ENCODE measurements at regions not wholly inside any gene's neighbourhood (a gene's known extent, or its start where the extent isn't known, plus 50 kb on each side); places are given as distances from the start of the nearest gene placed in this dataset.

DNA sequence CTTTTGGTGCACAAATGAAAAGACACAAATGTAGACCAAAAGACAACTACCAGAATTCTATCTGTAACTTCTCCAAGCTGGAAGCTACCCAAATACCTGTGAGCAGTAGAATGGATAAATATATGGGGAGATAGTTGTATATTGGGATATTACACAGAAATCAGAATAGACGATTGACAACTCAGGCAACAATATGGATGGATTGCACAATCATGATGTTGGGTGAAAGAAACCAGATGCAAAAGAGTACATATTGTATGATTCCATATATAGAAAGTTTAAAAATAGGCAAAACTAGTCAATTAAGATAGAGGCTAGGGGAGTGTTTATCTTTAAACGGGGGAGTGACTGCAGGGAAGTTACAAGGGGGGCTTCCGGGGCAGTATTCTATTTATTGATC is 77.5 kb upstream of the NKD1 start:
- no peak overlapping the region for H3K27ac ChIP-seq

DNA sequence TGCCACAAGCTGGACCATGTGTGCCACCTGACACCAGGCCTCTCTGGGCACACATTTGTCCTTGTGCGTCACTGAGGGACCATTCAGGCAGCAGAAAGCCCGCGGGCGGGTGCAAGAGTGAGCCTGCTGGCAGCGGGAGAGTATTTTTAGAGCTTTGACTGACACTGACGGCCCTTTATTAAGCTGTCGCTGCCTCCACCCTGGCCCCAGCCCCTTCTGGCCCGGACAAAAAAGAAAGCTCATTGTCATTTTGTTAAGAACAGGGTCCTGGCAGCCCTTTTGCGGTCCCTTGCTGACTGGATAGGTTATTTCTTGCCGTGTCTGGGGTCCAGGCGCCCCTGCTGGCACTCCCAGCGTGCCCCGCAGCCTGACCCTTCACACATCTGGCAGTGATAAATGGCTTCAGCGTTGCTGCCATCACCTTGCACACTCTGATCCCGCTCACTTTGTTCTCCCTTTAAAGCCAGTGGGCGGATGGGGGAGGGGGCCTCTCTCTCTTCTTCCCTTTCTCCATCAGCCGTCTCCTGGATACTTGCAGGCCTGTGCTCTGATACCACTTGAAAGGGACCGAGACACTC is 78.4 kb upstream of the NKD1 start:
- Histone ChIP-seq H3K4me3 (no peak overlapping the region), H3K27ac (no peak overlapping the region)

More for the DNA sequence above, 77.5 kb upstream of the NKD1 start:
- no peak overlapping the region for H3K4me3 ChIP-seq

DNA sequence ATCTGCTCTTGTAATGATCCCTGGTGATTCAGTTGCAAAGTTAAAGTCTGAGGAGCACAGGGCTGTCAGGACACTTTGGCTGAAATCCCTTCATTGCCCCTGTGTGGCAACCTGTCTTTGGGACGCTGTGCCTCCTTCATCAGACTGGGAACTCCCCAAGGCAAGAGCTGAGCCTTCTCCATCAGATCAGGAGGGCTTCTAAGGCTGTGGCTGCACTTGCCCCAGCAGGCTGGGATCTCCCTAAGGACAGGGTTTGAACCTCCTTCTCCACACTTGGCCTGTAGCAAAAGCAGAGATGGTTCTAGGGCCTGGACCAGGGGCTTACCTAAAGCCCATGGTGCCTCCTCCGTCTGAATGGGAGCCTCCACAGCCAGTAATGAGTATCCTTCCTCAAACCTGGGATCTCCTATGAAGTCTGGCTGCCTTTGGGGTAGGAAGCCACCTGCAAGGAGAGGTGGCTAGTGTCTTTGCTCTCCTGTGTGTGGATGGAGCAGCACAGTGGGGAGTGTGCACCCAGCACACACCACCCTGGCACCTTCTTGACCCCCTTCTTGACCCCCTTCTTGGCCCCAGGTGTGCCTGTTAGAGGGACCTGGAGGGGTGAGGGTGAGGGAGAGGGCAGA is 79.0 kb upstream of the NKD1 start:
- Histone ChIP-seq H3K4me3 (no peak overlapping the region), H3K27ac (no peak overlapping the region)

DNA sequence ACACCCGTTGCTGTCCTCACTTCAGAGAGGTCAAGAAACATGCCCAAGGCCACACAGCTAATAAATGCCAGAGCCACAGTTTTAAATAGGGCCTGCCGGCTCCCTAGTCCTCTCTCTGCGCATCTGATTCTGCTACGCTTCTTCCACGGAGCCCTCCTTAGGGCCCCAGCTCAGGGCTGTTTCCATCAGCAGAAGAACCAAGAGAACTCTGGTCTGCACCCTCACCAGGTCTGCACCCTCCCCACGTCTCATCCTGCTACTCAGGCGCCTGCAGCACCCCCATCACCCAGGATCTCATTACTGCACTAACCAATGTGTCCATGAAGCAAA is 79.5 kb upstream of the NKD1 start:
- peak overlapping the region in 1 of 21 experiments; percentile 51 for H3K27ac ChIP-seq
- no peak overlapping the region for H3K4me3 ChIP-seq

DNA sequence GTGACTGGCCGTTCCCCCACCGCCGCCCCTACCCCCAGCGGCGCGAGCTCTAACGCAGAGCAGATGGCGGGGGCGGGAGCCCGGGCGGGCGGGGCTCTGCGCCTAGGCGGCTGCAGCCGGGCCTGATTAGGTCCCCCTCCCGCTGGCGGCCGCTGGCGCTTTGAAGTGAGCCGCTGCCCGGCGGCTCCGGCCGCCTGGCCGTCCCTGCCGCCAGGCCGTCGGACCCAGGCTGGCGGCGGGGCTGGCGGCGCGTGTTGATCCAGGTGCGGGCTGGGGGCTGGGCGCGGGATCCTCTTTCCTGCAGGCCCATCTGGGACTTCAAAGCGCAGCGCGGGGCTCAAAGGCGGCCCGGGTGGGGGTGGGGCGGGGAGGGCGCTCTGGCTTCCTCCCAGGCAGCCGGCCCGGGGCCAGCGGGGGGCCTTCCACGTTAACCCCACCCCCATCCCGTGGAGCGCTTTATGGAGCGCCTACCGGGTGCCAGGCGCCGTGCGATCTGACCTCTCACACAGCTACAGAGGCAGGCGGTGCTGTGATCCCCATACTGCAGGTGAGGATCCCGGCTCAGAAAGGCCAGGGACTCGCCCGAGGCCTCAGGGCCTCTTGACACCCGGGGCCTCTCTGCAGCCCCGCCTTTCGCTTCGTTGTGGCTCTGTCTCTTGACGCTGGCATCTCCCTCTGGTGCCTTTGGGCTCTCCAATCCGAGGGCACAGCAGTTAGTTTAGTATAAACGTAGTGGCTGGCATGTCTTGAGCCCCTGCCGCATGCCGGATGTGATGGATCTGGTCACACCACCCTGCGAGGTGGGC is 80.0 kb upstream of the NKD1 start:
- H3K27ac ChIP-seq = peak overlapping the region in 2 of 21 experiments; percentile 19 to 51

DNA sequence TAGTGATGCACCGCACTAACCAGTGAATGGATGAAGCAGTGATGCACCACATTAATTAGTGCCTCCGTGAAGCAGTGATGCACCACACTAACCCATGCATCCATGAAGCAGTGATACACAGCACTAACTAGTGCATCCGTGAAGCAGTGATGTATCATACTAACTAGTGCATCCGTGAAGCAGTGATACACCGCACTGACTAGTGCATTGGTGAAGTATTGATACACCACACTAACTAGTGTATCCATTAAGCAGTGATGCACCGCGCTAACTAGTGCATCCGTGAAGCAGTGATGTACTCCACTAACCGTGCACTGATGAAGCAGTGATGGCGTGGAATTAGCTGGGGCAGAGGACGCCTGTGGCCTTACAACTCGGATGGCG is 80.6 kb upstream of the NKD1 start:
- Histone ChIP-seq H3K27ac (no peak overlapping the region), H3K4me3 (peak overlapping the region in 2 of 7 experiments; percentile 27 to 40)

More for the DNA sequence above, 80.0 kb upstream of the NKD1 start:
- peak overlapping the region in 6 of 7 experiments; percentile 2 to 40 (median 20) for H3K4me3 ChIP-seq

DNA sequence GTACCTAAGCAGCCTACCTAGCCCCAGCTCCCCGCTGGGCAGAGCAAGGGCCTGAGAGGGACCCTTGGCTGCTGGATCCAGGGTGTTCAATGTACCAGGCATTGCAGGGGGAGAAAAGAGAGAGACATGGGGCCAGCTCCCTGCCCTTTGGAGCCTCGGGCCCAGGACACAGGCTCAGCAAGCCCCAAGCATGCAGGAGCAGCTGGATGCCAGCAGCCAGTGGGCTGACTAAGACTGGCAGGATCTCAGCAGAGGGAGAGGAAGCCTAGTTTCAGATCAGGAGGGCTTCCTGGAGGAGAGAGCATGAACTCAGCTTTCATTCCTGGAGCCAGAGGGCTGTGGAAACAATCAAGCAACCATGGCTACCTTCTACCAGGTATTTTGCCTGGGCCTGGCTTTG is 82.0 kb upstream of the NKD1 start:
- Histone ChIP-seq H3K27ac (no peak overlapping the region), H3K4me3 (no peak overlapping the region)

DNA sequence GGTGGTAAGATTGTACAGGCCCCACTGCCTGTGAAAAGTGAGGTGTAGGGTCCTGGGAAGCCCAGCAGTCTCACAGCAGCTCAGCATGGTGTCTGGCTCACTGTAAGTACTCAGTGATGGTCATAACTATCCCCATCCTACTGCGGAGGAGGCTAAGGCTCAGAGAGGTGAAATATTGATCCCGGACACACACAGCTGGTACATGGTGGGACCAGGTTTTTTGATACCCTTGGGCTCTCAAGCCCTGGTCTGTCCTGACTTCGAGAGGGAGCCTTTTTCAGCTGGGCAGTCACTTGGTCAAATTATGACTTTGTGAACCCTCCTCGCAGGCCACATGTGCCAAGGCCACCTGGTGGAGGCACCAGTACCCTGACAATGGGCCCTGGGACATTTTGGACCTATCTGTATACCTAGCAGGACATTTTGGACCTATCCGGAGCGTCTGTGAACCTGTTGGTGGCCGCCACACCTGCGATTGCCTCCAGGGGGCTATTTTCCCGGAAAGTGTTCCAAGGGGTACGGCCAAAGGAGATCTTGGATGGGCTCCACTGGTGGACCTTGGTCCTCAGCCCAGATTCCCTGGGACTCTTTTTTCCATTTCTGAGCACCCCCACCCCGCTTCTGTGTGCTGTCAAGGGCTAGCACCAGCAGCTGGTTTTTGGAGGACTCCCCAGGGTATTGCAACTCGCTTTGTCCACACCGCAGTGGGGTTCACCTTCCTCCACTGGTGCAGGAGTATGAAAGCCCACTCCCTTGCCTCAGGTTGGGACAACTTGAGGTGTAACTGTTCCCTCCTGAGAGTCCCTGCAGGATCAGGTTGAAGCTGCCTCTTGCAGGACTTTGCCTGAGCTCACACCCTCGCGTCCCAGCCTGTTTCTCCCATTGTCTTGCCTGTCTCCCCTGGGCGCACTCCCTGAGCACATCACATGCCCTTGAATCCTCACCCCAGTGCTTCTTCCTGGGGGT is 83.6 kb upstream of the NKD1 start:
- no peak overlapping the region for H3K27ac ChIP-seq
- no peak overlapping the region for H3K4me3 ChIP-seq

DNA sequence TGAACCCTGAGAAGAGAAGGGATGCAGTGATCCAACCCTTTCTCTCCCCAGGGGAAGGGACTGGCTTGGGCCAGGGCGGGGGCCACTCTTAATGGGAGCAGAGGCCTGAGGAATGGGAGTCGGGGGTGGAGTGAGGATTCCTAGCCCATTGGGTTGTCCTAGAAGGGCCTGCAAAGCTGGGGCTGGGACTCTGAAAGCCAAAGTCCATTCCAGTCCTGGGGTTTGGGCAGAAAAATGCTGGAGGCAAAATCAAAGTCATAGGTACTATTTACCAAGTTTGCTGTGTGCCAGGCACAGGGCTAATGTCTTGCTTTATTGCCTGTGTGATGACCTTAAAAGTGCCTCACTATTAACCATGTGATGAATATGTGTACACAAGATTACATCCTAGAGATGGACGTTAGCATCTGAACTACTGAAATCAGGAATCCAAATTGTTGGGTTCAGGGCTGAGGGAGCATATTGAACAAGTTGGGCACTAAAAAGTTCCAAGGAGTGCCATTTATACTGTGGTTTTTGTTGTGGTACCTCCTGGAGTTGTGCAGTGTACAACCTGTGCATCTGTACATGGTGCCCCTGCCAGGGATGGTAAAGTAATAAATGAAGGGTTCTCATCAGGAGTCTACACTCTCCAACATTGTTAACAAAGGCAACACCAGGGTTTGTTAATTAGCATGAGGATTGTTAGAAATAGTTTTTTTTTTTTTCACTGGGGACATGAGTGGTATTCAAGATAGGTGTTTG is 84.4 kb upstream of the NKD1 start:
- no peak overlapping the region for H3K27ac ChIP-seq

DNA sequence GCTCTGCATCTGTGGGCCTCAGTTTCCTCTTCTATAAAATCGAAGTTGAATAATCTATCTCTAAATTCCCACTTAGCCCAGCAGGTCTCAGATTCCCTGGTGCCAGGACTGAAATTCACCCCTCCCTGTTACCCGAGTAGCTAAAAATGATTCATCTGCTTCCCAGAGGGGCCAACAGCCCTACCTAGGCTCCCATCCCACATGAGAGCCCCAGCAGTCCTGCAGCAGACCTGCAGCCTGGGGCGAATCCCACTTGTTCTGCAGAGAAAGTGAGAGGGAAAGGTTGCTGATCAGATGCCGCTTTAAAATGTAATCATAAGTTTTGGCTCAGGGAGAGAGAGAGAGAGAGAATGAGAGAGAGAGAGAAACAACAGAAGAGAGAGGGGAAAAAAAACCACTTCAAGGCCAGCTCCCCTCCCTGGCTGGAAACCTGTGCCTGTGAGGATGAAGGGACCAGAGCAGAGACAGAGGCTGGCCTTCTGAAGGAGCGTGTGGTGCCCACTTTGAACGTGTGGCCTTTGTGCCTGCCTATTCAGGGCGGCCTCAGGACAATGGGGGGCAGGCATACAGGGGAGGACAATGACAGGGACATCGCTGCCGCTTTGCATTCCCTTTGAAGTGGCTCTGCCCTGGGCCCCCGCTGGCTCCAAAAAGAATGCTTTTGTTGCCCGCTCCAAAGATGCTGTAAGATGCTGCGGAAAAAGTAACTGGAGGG is 85.2 kb upstream of the NKD1 start:
- no peak overlapping the region for H3K27ac ChIP-seq
- H3K4me3 ChIP-seq = no peak overlapping the region

More for the DNA sequence above, 84.4 kb upstream of the NKD1 start:
- H3K4me3 ChIP-seq = no peak overlapping the region

DNA sequence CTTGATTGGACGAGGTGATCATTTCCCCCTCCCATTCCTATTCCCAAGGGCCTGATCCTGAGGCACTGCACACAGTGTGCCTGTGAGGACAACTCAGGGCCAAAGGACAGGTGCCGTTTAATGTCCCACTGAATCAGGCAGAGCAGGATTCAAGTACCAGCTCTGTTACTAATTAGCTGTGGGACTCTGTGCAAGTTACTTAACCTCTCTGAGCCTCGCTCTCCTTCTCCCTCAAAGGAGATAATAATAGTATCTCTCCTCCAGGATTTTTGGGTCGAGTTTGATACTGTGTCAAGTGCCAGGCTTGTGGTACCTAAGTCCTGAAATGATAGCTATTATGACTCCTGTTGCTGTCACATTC is 86.8 kb upstream of the NKD1 start:
- no peak overlapping the region for H3K27ac ChIP-seq
- H3K4me3 ChIP-seq = no peak overlapping the region

DNA sequence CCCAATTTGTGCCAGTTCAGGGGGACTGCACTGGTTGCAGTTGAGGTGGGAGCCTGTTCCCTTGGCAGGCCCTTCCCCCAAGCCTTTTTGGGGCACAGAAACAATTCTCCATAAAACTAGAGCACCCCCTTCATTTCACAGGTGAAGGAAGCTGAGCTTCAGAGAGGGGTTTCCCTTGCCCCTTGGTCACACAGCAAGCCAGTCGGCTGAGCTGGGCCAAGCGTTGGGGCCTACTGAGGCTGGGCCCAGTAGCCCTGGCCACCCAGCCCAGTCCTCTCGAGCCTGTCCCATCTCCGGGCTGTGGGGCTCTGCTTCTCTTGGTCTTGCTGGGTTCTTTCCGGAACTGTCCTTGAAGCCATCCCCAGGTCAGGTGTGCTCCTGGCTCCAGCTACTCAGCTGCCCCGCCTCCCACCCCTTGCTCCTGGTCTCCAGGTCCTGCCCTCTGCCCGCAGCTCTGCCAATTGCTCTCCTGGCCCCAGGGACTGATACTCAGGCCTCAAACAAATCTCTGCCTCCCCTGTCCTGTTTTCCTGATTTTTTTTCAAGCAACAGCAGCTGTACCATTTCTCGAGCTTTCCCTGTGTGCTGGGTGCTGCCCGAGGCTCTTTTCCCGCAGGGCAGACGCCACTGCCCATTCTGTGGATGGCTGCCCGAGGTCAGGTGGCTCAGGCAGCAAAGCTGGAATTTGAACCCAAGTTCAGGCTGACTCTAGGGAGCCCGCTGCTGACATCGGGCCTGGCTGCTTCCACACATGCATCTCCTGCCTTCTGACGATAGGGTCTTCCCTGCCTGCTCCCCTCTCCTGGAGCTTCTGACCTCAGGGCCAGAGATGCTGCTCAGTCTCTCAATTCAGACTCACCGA is 87.4 kb upstream of the NKD1 start:
- H3K4me3 ChIP-seq = no peak overlapping the region
- H3K27ac ChIP-seq = no peak overlapping the region

DNA sequence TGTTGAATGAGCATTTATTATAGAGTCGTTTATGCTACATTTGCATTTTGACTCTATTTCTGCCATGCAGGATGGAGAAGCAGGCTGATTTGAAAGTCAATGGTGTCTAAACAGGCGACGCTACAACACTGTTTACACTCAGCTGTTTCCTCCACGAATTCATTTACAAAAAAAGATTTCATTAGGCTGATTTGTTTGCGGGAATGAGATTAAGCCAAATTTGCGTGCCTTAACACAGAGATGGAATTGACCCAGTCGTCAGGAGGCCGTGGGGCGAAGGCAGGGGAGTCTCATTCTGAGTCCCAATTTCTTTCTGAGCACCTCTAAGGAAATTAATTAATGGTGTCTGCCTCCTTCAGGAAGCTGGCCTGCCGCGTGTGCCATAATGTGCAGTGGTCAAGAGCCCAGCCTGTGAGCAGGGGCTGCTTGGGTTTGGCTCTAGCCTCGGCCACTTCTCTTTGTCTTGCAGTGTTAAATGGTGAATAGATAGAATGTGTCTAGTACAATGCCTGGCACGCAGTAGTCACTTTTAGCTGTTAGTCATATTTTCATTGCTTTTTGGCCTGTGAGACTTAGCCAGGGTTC is 88.6 kb upstream of the NKD1 start:
- Histone ChIP-seq H3K27ac (no peak overlapping the region), H3K4me3 (no peak overlapping the region)

DNA sequence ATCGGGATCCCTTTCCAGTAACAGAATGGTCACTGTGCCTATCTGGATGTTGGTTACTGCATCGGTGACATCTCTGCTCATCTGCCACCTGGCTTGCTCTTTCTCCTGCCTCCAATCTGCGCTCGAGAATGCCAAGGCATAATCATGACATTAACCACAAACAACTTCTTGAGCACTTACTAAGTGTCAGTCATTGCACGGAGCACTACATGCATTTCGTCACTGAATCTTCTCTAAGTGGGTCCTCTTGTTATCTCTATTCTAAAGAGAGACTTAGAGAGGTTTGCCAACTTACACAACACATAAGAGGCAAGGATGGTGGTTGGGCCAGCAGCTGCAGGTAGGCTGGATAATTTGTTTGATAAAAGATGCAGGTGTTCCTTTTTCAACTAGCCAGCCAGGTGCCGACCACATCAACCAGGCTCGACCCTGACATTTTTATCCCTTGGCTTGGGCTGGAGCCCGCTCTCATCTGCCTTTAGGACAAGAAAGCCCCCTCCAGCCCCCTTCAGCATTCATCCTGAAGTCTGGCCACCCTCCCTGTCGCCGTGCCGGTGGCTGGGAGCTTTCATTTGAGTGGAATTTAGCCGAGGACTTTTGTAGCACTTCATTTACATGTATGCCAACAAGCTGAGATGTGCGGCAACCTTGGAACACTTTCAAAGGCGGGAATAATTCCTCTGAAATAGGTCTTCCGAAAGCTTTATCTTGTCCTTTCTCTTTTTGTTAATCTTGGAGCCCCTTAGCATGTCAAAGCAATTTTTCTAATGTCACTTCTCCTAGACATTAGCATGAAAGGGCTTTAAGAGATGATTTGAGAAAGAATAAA is 89.3 kb upstream of the NKD1 start:
- Histone ChIP-seq H3K4me3 (no peak overlapping the region), H3K27ac (no peak overlapping the region)

DNA sequence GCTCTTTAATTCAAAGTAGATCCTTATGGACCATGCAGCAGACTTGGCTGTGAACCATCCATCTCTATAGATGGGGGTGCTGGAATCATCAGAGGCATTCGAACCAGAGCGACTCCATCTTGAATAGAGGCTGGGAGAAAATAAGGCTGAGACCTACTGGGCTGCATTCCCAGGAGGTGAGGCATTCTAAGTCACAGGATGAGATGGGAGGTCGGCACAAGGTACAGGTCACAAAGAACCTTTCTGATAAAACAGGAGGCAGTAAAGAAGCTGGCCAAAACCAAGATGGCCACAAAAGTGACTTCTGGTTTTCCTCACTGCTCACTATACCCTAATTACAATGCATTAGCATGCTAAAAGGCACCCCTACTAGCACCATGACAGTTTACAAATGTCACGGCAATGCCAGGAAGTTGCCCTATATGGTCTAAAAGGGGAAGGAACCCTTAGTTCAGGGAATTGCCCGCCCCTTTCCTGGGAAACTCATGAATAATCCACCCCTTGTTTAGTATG is 89.2 kb upstream of the BRD7 start:
- Histone ChIP-seq H3K27ac (no peak overlapping the region), H3K4me3 (no peak overlapping the region)

DNA sequence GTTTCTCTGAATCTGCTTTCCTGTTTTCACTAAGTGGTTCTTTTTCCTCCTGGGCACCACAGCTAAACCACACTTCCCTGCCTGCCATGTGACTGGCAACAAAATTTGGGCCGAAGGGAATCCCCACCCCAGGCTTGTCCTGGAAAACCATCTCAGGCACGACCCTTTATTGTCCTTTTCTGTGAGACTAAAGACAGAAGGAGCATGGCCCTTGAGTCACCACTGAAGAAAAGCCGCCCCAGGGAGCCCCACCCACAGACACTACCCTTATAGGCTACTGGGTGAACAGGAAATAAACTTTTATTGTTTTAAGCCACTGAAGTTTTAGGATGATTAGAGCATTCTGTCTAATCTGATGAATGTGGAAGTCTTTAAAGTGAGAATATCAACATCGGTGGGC is 88.6 kb upstream of the BRD7 start:
- H3K4me3 ChIP-seq = no peak overlapping the region
- H3K27ac ChIP-seq = no peak overlapping the region
